K562 (cell line): ENCODE measurements at regions not wholly inside any gene's neighbourhood (a gene's known extent, or its start where the extent isn't known, plus 50 kb on each side); places are given as distances from the start of the nearest gene placed in this dataset.

Experiments used
- CTCF ChIP-seq, 3 experiments: IDR thresholded peaks in 2 of 3; conservative IDR thresholded peaks in 1 of 3; 2 replicates each; pipeline ENCODE4 v1.5.1; 2011 to 2012; ENCODE audit warnings: low read length in 3 of 3, mild to moderate bottlenecking in 3 of 3, control low read depth in 2 of 3, improper control_type of control experiment in 1 of 3, inconsistent platforms in 1 of 3, low read depth in 1 of 3, mixed read lengths in 1 of 3, moderate library complexity in 1 of 3; ENCODE audit not compliant: insufficient read depth in 2 of 3
- MEF2D ChIP-seq: conservative IDR thresholded peaks from 2 replicates; pipeline ENCODE4 v1.6.1; 2016; ENCODE audit warnings: low read depth, missing genetic modification characterization, missing compliant biosample characterization
- TF ChIP-seq, protein P1 (sequence below): fragments of 450-650 bp; IDR thresholded peaks from 2 replicates; pipeline ENCODE4 v1.6.1; 2018; ENCODE audit warnings: mild to moderate bottlenecking, low read depth; ENCODE audit not compliant: partially characterized antibody

- TF ChIP-seq MEF2D (tag), result no peak
- no peak for TF ChIP-seq CTCF (IDR thresholded peaks at IDR 0.05 in 2 of 3, conservative IDR thresholded peaks at IDR 0.05 in 1 of 3; ENCODE audit: insufficient read depth in 2 of 3, low read depth in 1 of 3, low read length in 3 of 3)
- TF ChIP-seq, protein P1, sequence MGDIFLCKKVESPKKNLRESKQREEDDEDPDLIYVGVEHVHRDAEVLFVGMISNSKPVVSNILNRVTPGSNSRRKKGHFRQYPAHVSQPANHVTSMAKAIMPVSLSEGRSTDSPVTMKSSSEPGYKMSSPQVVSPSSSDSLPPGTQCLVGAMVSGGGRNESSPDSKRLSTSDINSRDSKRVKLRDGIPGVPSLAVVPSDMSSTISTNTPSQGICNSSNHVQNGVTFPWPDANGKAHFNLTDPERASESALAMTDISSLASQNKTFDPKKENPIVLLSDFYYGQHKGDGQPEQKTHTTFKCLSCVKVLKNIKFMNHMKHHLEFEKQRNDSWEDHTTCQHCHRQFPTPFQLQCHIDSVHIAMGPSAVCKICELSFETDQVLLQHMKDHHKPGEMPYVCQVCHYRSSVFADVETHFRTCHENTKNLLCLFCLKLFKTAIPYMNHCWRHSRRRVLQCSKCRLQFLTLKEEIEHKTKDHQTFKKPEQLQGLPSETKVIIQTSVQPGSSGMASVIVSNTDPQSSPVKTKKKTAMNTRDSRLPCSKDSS, result no peak
These were observed 310.8 kb downstream of the USP25 start for GRCh38 chr21:16040601-16041000.
